ENCODE measurements at regions not wholly inside any gene's neighbourhood (a gene's known extent, or its start where the extent isn't known, plus 50 kb on each side); places are given as distances from the start of the nearest gene placed in this dataset.

DNA sequence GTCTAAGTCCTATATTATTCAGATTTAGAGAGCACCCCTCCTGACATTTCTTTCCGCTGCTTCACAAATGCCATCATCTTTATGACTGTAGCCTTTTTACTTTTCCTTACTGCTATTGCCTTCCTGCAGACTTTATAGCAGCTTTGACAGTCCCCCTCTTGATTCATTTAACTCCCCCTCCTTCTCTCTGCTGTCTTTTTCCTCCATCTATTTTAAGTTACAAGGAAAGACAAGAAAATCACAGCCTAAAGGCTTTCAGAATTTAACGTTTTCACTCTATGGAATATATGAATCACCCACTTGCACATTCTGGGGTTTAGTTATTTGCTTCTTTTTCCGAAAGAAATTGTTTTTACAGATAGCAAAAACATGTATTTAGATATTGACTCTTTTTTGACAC lies 183.4 kb upstream of the SETBP1 start:
- TF ChIP-seq, protein P1, sequence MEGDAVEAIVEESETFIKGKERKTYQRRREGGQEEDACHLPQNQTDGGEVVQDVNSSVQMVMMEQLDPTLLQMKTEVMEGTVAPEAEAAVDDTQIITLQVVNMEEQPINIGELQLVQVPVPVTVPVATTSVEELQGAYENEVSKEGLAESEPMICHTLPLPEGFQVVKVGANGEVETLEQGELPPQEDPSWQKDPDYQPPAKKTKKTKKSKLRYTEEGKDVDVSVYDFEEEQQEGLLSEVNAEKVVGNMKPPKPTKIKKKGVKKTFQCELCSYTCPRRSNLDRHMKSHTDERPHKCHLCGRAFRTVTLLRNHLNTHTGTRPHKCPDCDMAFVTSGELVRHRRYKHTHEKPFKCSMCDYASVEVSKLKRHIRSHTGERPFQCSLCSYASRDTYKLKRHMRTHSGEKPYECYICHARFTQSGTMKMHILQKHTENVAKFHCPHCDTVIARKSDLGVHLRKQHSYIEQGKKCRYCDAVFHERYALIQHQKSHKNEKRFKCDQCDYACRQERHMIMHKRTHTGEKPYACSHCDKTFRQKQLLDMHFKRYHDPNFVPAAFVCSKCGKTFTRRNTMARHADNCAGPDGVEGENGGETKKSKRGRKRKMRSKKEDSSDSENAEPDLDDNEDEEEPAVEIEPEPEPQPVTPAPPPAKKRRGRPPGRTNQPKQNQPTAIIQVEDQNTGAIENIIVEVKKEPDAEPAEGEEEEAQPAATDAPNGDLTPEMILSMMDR (IDR thresholded peaks at IDR 0.05; ENCODE audit: unreplicated experiment): no peak
- ChIA-PET POLR2A (no interaction called here), CTCF (no interaction called here)
- H3K9me3 Mint-ChIP-seq (ENCODE audit: unreplicated experiment): no peaks in the 10 kb centered on the region
- DNase-seq (ENCODE audit: unreplicated experiment): no peak
- no peaks in the 10 kb centered on the region for H3K27me3 Mint-ChIP-seq (ENCODE audit: insufficient read depth, unreplicated experiment)
- H3K27ac Mint-ChIP-seq (ENCODE audit: low read depth, unreplicated experiment): no peak overlapping the region
- BruUV-seq (replicated peaks): no TSS peak
- intact Hi-C loops (cut with micrococcal nuclease): no loop called here
- no peak overlapping the region for H3K4me3 Mint-ChIP-seq (ENCODE audit: unreplicated experiment)
- H3K4me1 Mint-ChIP-seq (ENCODE audit: insufficient read depth, unreplicated experiment): no peaks in the 10 kb centered on the region
- no peaks in the 10 kb centered on the region for H3K36me3 Mint-ChIP-seq (ENCODE audit: insufficient read depth, unreplicated experiment)

DNA sequence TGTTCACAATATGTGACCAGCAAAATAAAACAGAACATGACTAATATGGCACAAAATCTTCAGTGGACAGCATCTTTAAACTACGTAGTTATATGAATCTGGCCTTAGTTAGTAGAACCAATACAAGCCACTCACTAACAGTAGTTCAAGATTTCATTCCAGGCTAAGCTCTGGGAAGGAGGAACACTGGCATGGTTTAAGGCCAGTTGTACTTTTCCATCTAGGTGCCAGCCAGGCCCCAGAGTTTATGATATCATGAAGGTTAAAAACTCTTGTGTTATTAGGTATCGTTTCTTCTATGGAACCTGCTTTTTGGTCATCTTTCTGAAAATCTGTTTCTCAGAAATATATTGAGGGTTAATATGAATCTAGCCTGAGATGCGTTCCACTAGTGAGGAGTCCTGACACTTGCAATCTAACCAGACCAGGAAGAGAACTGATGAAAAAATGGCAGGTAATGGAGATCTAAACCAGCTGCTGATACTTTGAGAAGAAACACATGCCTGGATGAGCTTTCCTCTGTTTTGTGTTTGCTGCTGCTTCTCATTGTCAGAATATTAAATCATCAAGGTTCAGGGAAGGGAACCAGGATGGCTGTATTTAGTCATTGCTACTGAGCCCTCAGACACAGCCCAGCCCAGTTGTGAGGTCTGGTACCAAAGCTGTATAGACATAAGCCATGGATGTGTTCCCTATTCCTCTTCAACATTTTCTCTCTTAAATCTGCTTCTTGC lies 182.8 kb upstream of the SETBP1 start:
- ChIA-PET CTCF (no interaction called here), POLR2A (no interaction called here)
- Mint-ChIP-seq H3K36me3 (ENCODE audit: insufficient read depth, unreplicated experiment) (no peaks in the 10 kb centered on the region), H3K27ac (ENCODE audit: low read depth, unreplicated experiment) (no peak overlapping the region), H3K4me1 (ENCODE audit: insufficient read depth, unreplicated experiment) (no peaks in the 10 kb centered on the region), H3K27me3 (ENCODE audit: insufficient read depth, unreplicated experiment) (no peaks in the 10 kb centered on the region), H3K9me3 (ENCODE audit: unreplicated experiment) (no peaks in the 10 kb centered on the region), H3K4me3 (ENCODE audit: unreplicated experiment) (no peak overlapping the region)
- TF ChIP-seq, protein P1 (IDR thresholded peaks at IDR 0.05; ENCODE audit: unreplicated experiment): no peak
- DNase-seq (ENCODE audit: unreplicated experiment): no peak
- no TSS peak for BruUV-seq (replicated peaks)
- intact Hi-C loops (cut with micrococcal nuclease): no loop called here

DNA sequence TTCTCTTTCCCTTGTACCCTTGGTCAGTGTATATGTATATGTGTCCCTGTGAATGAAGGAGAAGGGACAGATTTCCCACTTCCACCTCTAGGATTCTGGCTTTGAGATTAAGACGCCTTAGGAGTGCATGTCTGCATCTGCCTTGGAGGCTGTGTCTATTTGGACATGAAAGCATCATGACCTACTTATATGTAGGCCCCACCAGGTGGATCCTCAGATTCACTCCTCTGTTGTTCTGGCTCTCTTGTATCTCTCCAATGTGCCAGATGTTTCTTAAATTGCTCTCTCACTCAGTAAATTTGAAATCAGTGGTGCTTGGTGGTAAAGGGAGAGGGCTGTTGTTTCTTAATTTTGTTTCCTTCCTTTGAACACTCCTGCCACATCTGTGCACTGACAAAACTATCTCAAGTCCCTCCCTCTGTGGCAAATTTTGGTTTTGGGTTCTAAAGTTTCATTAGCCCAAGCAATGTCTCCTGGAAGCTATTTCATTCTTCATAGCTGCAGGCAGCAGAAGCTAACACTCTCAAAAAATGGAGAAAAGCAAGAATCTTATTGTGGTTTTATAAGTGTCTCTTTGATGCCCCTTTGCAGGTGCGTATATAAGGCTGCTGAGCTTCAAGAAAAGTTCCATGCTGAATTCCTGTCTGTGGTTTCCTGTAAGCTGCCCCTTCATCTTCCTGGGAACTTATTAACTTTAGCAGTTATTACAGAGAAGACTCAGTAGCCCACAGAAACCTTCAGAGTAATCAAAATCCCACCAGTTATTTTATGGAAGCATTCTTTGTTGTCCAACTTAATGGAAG lies 179.7 kb upstream of the SETBP1 start:
- CTCF ChIA-PET: no interaction called here
- H3K4me1 Mint-ChIP-seq (ENCODE audit: insufficient read depth, unreplicated experiment): no peaks in the 10 kb centered on the region
- H3K36me3 Mint-ChIP-seq (ENCODE audit: insufficient read depth, unreplicated experiment): no peaks in the 10 kb centered on the region
- POLR2A ChIA-PET: no interaction called here
- no peak overlapping the region for H3K27ac Mint-ChIP-seq (ENCODE audit: low read depth, unreplicated experiment)
- BruUV-seq (replicated peaks): no TSS peak
- DNase-seq (ENCODE audit: unreplicated experiment): no peak
- no peaks in the 10 kb centered on the region for H3K9me3 Mint-ChIP-seq (ENCODE audit: unreplicated experiment)
- H3K27me3 Mint-ChIP-seq (ENCODE audit: insufficient read depth, unreplicated experiment): no peaks in the 10 kb centered on the region
- intact Hi-C loops (cut with micrococcal nuclease): no loop called here
- TF ChIP-seq, protein P1 (IDR thresholded peaks at IDR 0.05; ENCODE audit: unreplicated experiment): no peak
- H3K4me3 Mint-ChIP-seq (ENCODE audit: unreplicated experiment): no peak overlapping the region

DNA sequence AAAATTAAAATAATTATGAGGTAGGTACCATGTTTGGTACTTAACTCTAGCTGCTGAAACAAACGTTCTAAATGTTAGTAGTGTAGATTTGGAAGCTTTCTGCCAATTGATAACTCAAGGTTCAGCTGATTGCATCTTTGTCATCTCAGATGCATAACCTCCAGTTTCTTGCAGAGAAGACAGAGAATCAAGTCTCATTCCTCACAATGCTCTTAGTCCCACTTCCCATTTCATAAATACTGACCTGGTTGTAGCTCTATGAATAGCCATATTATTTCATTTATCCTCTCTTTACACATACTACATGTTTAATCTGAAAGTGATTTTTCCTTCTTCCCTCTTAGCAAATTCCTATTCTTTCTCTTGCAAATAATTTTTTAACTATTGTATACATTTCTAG lies 178.5 kb upstream of the SETBP1 start:
- CTCF ChIA-PET: no interaction called here
- Mint-ChIP-seq H3K4me3 (ENCODE audit: unreplicated experiment) (no peak overlapping the region), H3K9me3 (ENCODE audit: unreplicated experiment) (no peaks in the 10 kb centered on the region), H3K4me1 (ENCODE audit: insufficient read depth, unreplicated experiment) (no peaks in the 10 kb centered on the region), H3K36me3 (ENCODE audit: insufficient read depth, unreplicated experiment) (no peaks in the 10 kb centered on the region), H3K27ac (ENCODE audit: low read depth, unreplicated experiment) (no peak overlapping the region), H3K27me3 (ENCODE audit: insufficient read depth, unreplicated experiment) (no peaks in the 10 kb centered on the region)
- BruUV-seq (replicated peaks): no TSS peak
- POLR2A ChIA-PET: no interaction called here
- TF ChIP-seq, protein P1 (IDR thresholded peaks at IDR 0.05; ENCODE audit: unreplicated experiment): no peak
- no peak for DNase-seq (ENCODE audit: unreplicated experiment)
- intact Hi-C loops (cut with micrococcal nuclease): no loop called here
